Brain microvascular endothelial cell (primary cell): ENCODE measurements at regions not wholly inside any gene's neighbourhood (a gene's known extent, or its start where the extent isn't known, plus 50 kb on each side); places are given as distances from the start of the nearest gene placed in this dataset.

Experiments
- DNase-seq: peaks from one replicate; pipeline ENCODE4 v3.0.0-alpha.2; 2020
- H3K27ac ChIP-seq: fragments of 250-450 bp; sonication (Bioruptor Pico); 2 replicates; pipeline ENCODE4 v1.5.1; 2020; ENCODE audit warnings: mild to moderate bottlenecking, moderate library complexity
- H3K27me3 ChIP-seq: fragments of 250-450 bp; sonication (Bioruptor Pico); replicated peaks from 2 replicates; pipeline ENCODE4 v1.5.1; 2020; ENCODE audit warnings: mild to moderate bottlenecking
- H3K36me3 ChIP-seq: fragments of 250-450 bp; sonication (Bioruptor Pico); replicated peaks from 2 replicates; pipeline ENCODE4 v1.5.1; 2020; ENCODE audit warnings: mild to moderate bottlenecking
- H3K4me3 ChIP-seq: 2 replicates; pipeline ENCODE4 v1.5.1; 2011; ENCODE audit warnings: low read depth, mild to moderate bottlenecking, control low read depth, low read length, moderate library complexity
- CTCF ChIP-seq: IDR thresholded peaks from 2 replicates; pipeline ENCODE4 v1.5.1; 2011; ENCODE audit warnings: low read depth, mild to moderate bottlenecking, moderate library complexity, low read length, control low read depth, inconsistent platforms; ENCODE audit errors: missing control alignments
- in situ Hi-C: cut with HindIII; loops from 2 replicates; pipeline ENCODE4 v1.10.0; 2017; ENCODE audit warnings: low sequenced_read_pairs, low pct_ligation_motif_present

- H3K27me3 ChIP-seq = no peaks in the 10 kb centered on the region
- no peak for TF ChIP-seq CTCF
- H3K4me3 ChIP-seq = no peak overlapping the region
- DNase-seq = peak; percentile 23
- in situ Hi-C loops = no loop called here
- no peaks in the 10 kb centered on the region for H3K36me3 ChIP-seq
- H3K27ac ChIP-seq = peak overlapping the region; percentile 20
These were observed 94.4 kb upstream of the CD93 start for GRCh38 chr20:23180451-23180921.

GRCh38 chr20:23179766-23180403 lies 93.8 kb upstream of the CD93 start:
- no peak for TF ChIP-seq CTCF
- in situ Hi-C loops = no loop called here
- H3K27ac ChIP-seq = peak overlapping the region; percentile 20

GRCh38 chr20:23178806-23179205 lies 92.7 kb upstream of the CD93 start:
- H3K4me3 ChIP-seq = no peak overlapping the region
- in situ Hi-C loops = no loop called here
- peak; percentile 25 for TF ChIP-seq CTCF
- DNase-seq = no peak
- H3K27me3 ChIP-seq = no peaks in the 10 kb centered on the region
- no peak overlapping the region for H3K27ac ChIP-seq
- H3K36me3 ChIP-seq = no peaks in the 10 kb centered on the region

More at GRCh38 chr20:23179766-23180403, 93.8 kb upstream of the CD93 start:
- Histone ChIP-seq H3K4me3 (no peak overlapping the region), H3K27me3 (no peaks in the 10 kb centered on the region), H3K36me3 (no peaks in the 10 kb centered on the region)
- peak; percentile 55 for DNase-seq

GRCh38 chr20:23174821-23175220 lies 88.7 kb upstream of the CD93 start:
- no peak for DNase-seq
- Histone ChIP-seq H3K4me3 (no peak overlapping the region), H3K27me3 (no peaks in the 10 kb centered on the region), H3K36me3 (no peaks in the 10 kb centered on the region), H3K27ac (no peak overlapping the region)
- in situ Hi-C loops = no loop called here
- TF ChIP-seq CTCF = no peak

- no peak overlapping the region for H3K4me3 ChIP-seq
- H3K27me3 ChIP-seq = no peaks in the 10 kb centered on the region
- peak overlapping the region; percentile 55 for H3K27ac ChIP-seq
- in situ Hi-C loops = no loop called here
- TF ChIP-seq CTCF = no peak
- peak; percentile 59 for DNase-seq
- no peaks in the 10 kb centered on the region for H3K36me3 ChIP-seq
These were observed 81.3 kb upstream of the CD93 start for GRCh38 chr20:23167431-23167830.

GRCh38 chr20:23166563-23166962 lies 80.4 kb upstream of the CD93 start:
- no peak overlapping the region for H3K4me3 ChIP-seq
- H3K27ac ChIP-seq = no peak overlapping the region
- TF ChIP-seq CTCF = no peak
- no peaks in the 10 kb centered on the region for H3K36me3 ChIP-seq
- no peaks in the 10 kb centered on the region for H3K27me3 ChIP-seq
- no peak for DNase-seq
- in situ Hi-C loops = no loop called here
